ENCODE measurements at regions not wholly inside any gene's neighbourhood (a gene's known extent, or its start where the extent isn't known, plus 50 kb on each side); places are given as distances from the start of the nearest gene placed in this dataset.

- DNase-seq (ENCODE audit: low spot score), result peak; percentile 54
Observed at GRCh38 chr13:111909971-111910671, 156.8 kb upstream of the SOX1 start.

- DNase-seq (ENCODE audit: low spot score), result peak; percentile 54
Observed at GRCh38 chr13:111911121-111911720, 155.7 kb upstream of the SOX1 start.

GRCh38 chr13:111911754-111912452 is 155.0 kb upstream of the SOX1 start:
- DNase-seq (ENCODE audit: low spot score), result peak; percentile 55

GRCh38 chr13:111912453-111912866 is 154.5 kb upstream of the SOX1 start:
- DNase-seq (ENCODE audit: low spot score), result peak; percentile 57

- peak; percentile 53 for DNase-seq (ENCODE audit: low spot score)
Observed at GRCh38 chr13:111912991-111913760, 153.8 kb upstream of the SOX1 start.

- DNase-seq (ENCODE audit: low spot score), result no peak
Observed at GRCh38 chr13:111913761-111914140, 153.2 kb upstream of the SOX1 start.

- DNase-seq (ENCODE audit: low spot score), result peak; percentile 38
Observed at GRCh38 chr13:111914241-111915103, 152.5 kb upstream of the SOX1 start.

GRCh38 chr13:111915104-111915551 is 151.8 kb upstream of the SOX1 start:
- DNase-seq (ENCODE audit: low spot score), result peak; percentile 30

GRCh38 chr13:111916201-111916600 is 150.7 kb upstream of the SOX1 start:
- peak; percentile 37 for DNase-seq (ENCODE audit: low spot score)

GRCh38 chr13:111917086-111917485 is 149.9 kb upstream of the SOX1 start:
- no peak for DNase-seq (ENCODE audit: low spot score)

GRCh38 chr13:111917901-111918300 is 149.0 kb upstream of the SOX1 start:
- DNase-seq (ENCODE audit: low spot score), result peak; percentile 50

GRCh38 chr13:111919286-111919685 is 147.7 kb upstream of the SOX1 start:
- peak; percentile 23 for DNase-seq (ENCODE audit: low spot score)

GRCh38 chr13:111919849-111920248 is 147.1 kb upstream of the SOX1 start:
- DNase-seq (ENCODE audit: low spot score), result peak; percentile 40

- DNase-seq (ENCODE audit: low spot score), result peak; percentile 53
Observed at GRCh38 chr13:111920306-111920931, 146.5 kb upstream of the SOX1 start.

GRCh38 chr13:111920932-111921705 is 145.8 kb upstream of the SOX1 start:
- DNase-seq (ENCODE audit: low spot score), result peak; percentile 26

GRCh38 chr13:111922086-111922485 is 144.9 kb upstream of the SOX1 start:
- DNase-seq (ENCODE audit: low spot score), result no peak

GRCh38 chr13:111923439-111923838 is 143.5 kb upstream of the SOX1 start:
- no peak for DNase-seq (ENCODE audit: low spot score)

GRCh38 chr13:111923991-111924677 is 142.8 kb upstream of the SOX1 start:
- peak; percentile 22 for DNase-seq (ENCODE audit: low spot score)

- DNase-seq (ENCODE audit: low spot score), result peak; percentile 48
Observed at GRCh38 chr13:111924678-111925075, 142.3 kb upstream of the SOX1 start.

Measured in left forelimb (tissue), 1 donor.